Activated naive CD8-positive, alpha-beta T cell treated with anti-CD3 and anti-CD28 coated beads, Interleukin-2, amount 50 U/mL, for 16 hours (primary cell): ENCODE measurements at regions not wholly inside any gene's neighbourhood (a gene's known extent, or its start where the extent isn't known, plus 50 kb on each side); places are given as distances from the start of the nearest gene placed in this dataset.
"Not testable (repeated sequence)": the region's sequence is repeated elsewhere in the genome, so short reads cannot be mapped to it uniquely, and the experiment has no call there.

ENCODE experiments used
- DNase-seq: peaks from one replicate; pipeline ENCODE4 v3.0.0-alpha.2; 2020; ENCODE audit warnings: low read depth, low spot score

- no peak for DNase-seq
Observed at GRCh38 chr2:118470297-118470696, 377.2 kb downstream of the EN1 start.

- DNase-seq: no peak
Observed at GRCh38 chr2:118469103-118469502, 378.3 kb downstream of the EN1 start.

- no peak for DNase-seq
Observed at GRCh38 chr2:118464546-118465265, 376.4 kb downstream of the INSIG2 start.

DNA sequence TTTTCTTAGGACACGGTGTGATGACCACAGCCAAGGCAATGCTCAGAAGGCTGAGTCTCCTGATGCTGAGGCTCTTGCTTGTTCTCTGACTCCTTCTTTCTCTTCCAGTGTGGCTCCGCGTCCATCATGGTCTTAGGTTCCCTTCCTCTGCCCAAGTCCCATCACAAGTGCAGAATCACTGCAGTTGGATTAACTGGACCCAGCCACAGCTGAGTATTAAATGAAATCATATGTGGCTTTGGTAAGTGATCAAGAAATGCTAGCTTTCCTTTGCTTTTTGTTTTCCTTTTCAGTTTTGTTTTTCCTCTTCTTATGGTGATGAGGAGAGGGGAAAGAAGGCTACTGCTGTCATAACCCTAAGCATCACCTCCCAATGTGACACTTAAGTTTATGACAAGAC is 375.8 kb downstream of the INSIG2 start:
- no peak for DNase-seq

DNA sequence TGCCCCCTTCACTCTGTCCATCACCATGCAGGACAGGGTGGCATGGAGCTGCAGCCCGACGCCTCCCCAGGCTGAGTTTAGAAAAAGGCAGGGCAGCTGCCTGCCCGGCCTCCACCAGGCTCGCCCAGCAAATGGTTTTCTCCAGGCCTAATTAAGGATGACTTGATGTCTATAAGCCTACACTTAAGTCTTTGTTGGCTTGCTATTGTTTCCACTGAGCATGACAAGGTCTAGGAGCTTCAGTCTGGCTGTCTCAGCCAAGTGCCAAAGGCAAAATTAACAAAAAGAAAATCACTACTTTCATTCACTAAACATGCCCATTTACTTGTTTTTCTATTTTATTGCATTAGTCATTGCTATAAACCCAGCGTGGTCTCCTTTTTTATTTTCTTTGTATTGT is 372.2 kb downstream of the INSIG2 start:
- DNase-seq: no peak

- DNase-seq: no peak
Observed at GRCh38 chr2:118459426-118459825, 371.2 kb downstream of the INSIG2 start.

GRCh38 chr2:118457951-118458350 is 369.7 kb downstream of the INSIG2 start:
- no peak for DNase-seq

- DNase-seq: no peak
Observed at GRCh38 chr2:118449401-118449800, 361.1 kb downstream of the INSIG2 start.

DNA sequence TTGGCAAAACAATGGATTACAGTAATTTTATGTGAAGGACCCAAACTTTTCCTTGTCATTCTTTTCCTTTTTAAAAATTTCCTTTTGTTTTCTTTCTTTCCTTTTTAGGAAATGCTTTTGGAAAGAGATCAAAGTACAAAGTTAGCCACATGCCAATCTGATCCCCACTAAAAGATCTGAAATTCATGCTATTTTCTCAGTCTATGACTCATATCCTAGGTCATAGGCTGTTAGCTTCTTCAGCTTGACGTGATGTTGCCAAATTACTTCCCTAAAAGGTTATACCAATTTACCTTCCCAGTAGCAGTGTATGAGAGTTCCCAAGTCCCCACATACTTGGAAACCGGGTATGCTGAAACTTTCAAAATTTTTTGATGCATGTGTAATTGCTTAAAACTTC is 355.3 kb downstream of the INSIG2 start:
- no peak for DNase-seq

DNA sequence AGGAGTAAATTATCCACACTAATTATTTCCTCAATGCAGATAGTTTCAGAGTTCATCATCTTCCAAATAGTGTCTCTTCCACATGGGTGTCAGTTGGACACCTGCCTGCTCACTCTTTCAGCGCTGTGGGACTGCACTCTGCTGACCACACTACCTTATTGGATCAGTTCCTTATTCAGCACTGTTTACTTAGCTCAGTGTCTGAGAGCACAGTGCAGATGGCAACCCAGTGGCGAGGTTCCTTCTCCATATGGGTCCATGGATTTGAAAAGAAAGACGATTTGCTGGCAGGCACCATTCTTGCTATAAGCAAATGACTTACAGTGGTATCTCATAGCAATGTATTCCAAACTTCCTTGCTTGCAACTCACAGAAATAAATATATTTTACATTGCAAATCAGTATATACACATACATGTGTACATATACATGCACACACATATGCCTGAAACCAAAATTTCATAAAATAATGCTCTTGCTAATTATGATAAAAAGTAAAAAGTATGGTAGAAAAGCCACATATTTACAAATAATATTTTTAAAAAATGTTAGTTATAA is 354.8 kb downstream of the INSIG2 start:
- DNase-seq: no peak

- DNase-seq: no peak
Observed at GRCh38 chr2:118442046-118442445, 353.8 kb downstream of the INSIG2 start.

GRCh38 chr2:118440404-118441098 is 352.3 kb downstream of the INSIG2 start:
- DNase-seq: no peak

GRCh38 chr2:118437501-118437900 is 349.2 kb downstream of the INSIG2 start:
- no peak for DNase-seq

DNA sequence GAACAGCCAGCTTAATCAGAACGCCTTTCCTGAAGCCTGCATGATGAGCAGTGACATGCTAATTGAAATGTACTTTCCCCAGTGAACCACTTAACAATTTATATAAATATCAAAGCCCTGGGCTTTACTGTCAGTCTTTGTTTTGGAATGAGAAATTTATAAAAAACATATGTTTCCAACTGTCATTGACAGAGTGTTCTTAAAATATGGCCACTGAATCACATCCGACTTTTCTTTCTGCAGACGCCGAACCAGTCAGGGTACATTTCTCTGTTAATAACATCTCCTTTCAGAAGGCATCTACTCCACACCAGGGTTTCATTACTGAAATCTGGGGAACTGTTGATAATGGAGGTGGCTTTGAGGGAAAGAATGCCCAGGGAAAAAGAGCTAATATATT is 343.7 kb downstream of the INSIG2 start:
- DNase-seq: no peak

DNA sequence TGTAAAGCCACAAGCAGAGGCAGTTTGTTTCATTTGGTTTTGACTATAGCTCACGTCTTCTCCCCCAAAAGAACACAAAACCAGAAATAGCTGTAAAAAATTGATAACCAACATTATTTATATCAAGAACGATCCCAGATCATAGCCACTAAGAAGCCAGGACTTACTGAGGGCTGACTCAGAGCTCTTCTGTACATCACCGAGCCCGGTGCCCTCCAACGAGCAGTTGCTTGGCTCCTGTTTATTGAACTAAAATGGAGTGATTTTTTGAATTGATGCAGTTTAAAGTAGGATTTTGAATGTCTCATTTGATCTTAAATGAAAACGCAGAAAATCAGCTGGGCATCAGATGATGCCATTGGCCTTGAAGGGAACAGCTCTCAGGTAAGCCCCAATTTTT is 343.3 kb downstream of the INSIG2 start:
- DNase-seq: no peak

DNA sequence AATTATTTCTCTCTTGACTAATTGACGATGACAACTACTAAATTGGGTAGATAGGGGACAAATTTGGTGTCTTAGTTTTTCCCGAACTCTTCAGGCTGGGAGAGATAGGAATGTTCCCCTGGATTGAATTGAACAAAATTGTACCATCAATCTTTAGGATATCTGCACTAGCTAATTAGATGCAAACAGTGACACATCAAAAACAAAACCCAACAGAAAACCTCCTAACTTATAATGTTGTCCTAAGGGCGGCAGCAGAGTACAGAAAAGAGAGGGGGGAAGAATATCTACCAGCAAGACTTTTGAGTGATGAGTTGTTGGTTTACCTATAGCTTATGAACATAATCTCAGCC is 342.9 kb downstream of the INSIG2 start:
- DNase-seq: no peak

DNA sequence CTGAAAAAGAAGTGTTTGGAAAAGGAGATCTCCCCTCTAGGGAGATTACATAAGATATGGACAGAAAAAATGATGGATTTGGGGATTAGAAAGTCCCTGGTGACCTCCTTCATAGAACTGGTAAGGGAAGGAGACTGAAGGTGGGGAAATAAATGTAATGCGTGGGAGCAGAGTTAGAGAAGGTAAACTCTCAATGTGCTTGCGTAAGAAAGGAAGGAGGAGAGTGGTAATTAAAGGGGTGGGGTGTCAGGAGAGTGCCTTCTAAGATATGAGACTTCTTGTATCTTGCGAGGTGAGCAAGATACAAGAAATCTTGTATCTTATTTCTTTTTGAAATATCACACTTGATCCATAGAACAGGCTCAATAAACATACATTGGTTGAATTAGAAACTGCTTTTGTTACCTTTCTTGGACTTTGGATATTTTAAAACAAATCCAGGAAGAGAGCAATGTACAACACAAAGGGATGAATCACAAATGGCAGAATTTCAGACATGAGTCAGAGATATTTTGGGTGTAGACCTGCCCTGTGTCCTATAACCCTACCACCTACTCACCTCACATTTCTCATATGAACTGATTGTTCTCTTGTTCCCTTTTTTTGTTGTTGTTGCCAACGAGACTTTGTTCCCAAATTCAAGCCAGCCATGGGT is 342.4 kb downstream of the INSIG2 start:
- no peak for DNase-seq

DNA sequence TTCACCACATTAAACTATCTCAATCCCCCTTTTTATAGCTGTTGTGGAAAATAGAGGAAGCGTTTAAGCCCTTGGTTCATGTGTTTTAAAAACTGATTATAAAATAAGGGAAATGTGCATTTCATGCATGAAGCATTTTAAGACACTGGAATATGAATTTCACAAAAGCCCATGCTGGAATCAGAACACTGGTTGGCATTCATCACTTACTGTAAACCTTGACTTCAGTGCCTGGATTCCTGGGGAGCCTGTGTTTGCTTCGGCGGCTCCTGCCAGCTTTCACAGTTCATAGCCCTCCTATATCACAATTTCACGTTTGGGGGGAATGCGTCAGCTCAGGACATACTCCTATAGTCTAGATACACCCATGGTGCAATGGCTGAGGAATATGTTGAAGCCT is 336.9 kb downstream of the INSIG2 start:
- DNase-seq: no peak

DNA sequence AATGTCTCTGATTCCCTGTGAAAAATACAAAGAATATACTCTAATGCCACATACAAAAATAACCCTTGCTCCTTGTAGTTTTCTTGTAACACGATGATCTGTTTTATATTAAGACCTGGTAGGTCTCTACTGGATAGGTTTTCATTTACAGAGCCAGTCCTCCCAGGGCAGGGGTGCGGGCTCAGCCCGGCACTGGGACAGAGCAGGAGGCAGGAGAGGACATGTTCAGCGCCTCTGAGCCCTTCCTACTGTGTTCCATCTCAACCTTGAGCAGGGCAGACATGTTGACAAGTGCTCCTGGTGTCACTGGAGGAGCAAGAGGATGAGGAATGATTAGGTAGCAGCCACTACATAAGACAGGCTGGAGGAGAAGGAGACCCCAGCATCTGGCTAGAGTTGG is 335.5 kb downstream of the INSIG2 start:
- DNase-seq: no peak

DNA sequence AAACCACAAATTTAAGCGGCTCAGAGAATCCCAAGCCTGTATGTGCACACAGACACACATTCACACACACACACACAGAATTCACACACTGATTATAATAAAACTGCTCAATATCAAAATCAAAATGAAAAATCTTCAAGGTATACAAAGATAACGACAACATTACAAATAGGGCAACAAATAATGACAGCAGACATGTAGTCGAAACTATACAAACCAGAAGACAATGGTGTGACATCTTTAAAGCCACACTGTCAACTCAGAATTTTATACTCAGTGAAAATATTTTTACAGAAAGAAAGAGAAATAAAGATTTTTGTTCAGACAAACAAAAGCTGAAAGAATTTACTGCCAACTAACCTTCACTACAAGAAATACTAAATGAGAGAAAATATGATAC is 333.4 kb downstream of the INSIG2 start:
- DNase-seq: no peak

DNA sequence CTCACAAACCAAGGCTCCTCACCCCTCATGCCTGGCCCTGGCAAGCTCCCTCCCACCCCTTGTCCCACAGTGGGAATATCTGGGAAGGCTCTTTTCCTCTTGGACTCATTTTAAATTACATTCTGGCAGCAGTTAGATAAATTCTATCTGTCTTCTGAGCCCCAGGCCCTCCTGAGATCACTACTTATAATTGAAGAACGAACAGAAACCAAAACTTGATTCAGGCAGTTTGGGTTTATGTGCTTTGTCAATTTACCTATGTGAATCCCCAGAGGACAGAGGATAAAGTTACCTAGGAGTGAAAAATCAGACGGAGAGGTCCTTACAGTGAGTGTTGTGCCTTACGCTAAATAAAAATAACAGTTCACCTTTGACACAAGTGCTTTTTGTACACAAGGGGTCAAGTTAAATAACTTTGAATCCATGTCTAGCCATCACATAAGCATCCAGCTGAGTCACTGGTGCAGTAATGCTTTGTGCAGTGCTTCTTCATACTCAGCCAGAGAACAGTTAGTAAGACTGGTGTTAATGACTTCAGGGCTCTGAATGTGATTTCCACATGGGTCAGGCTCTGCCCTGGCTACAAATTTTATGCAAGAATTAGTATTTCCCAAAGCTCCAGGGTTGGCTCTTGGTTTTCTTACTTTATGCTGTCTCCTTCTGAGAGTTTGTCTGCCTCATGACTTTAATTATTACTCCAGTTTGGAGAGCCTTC is 329.3 kb downstream of the INSIG2 start:
- DNase-seq: no peak

DNA sequence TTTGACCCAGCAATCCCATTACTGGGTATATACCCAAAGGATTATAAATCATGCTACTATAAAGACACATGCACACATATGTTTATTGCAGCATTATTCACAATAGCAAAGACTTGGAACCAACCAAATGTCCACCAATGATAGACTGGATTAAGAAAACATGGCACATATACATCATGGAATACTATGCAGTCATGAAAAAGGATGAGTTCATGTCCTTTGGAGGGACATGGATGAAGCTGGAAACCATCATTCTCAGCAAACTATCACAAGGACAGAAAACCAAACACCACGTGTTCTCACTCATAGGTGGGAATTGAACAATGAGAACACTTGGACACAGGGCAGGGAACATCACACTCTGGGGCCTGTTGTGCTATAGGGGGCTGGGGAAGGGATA is 326.9 kb downstream of the INSIG2 start:
- DNase-seq: not testable (repeated sequence)
